ENCODE measurements at regions not wholly inside any gene's neighbourhood (a gene's known extent, or its start where the extent isn't known, plus 50 kb on each side); places are given as distances from the start of the nearest gene placed in this dataset.

- no peak for DNase-seq
These were observed 466.2 kb downstream of the ENC1 start for GRCh38 chr5:74174366-74174765.

- DNase-seq, result no peak
These were observed 466.9 kb downstream of the ENC1 start for GRCh38 chr5:74173665-74174064.

- DNase-seq, result no peak
These were observed 467.3 kb downstream of the ENC1 start for GRCh38 chr5:74173241-74173640.

GRCh38 chr5:74169701-74170100 is 470.8 kb downstream of the ENC1 start:
- no peak for DNase-seq

GRCh38 chr5:74167930-74168315 is 472.6 kb downstream of the ENC1 start:
- DNase-seq, result no peak

- DNase-seq, result no peak
These were observed 473.2 kb downstream of the ENC1 start for GRCh38 chr5:74167206-74167929.

GRCh38 chr5:74166064-74166463 is 474.5 kb downstream of the ENC1 start:
- DNase-seq, result no peak

GRCh38 chr5:74164725-74165235 is 475.7 kb downstream of the ENC1 start:
- DNase-seq, result no peak

GRCh38 chr5:74162524-74162923 is 478.0 kb downstream of the ENC1 start:
- DNase-seq, result no peak

- DNase-seq, result no peak
These were observed 479.4 kb downstream of the ENC1 start for GRCh38 chr5:74161170-74161569.

- no peak for DNase-seq
These were observed 483.7 kb downstream of the ENC1 start for GRCh38 chr5:74156728-74157383.

GRCh38 chr5:74155501-74155900 is 485.0 kb downstream of the ENC1 start:
- no peak for DNase-seq

GRCh38 chr5:74154526-74154925 is 486.0 kb downstream of the ENC1 start:
- no peak for DNase-seq

- DNase-seq, result no peak
These were observed 487.2 kb downstream of the ENC1 start for GRCh38 chr5:74153255-74153790.

GRCh38 chr5:74152625-74153254 is 487.8 kb downstream of the ENC1 start:
- no peak for DNase-seq

GRCh38 chr5:74152136-74152535 is 488.4 kb downstream of the ENC1 start:
- no peak for DNase-seq

GRCh38 chr5:74149395-74149794 is 491.1 kb downstream of the ENC1 start:
- DNase-seq, result no peak

GRCh38 chr5:74148321-74148720 is 492.2 kb downstream of the ENC1 start:
- DNase-seq, result no peak

GRCh38 chr5:74146796-74147195 is 493.7 kb downstream of the ENC1 start:
- no peak for DNase-seq

- no peak for DNase-seq
These were observed 494.6 kb downstream of the ENC1 start for GRCh38 chr5:74145951-74146350.

GRCh38 chr5:74143721-74144330 is 496.7 kb downstream of the ENC1 start:
- DNase-seq, result no peak

GRCh38 chr5:74143151-74143550 is 497.4 kb downstream of the ENC1 start:
- no peak for DNase-seq

- no peak for DNase-seq
These were observed 499.5 kb downstream of the ENC1 start for GRCh38 chr5:74141053-74141452.

Measured in stimulated activated CD4-positive, alpha-beta T cell treated with anti-CD3 and anti-CD28 coated beads, Interleukin-4, amount 100 ng/mL, for 1 hour (primary cell).